GM12891 (cell line): ENCODE measurements at regions not wholly inside any gene's neighbourhood (a gene's known extent, or its start where the extent isn't known, plus 50 kb on each side); places are given as distances from the start of the nearest gene placed in this dataset.

Source experiments
- POLR2A ChIP-seq: IDR thresholded peaks from 2 replicates; pipeline ENCODE4 v1.6.1; 2011; ENCODE audit warnings: low read depth, low read length, control low read depth
- TAF1 ChIP-seq: IDR thresholded peaks from 2 replicates; pipeline ENCODE4 v1.6.1; 2011; ENCODE audit warnings: low read depth, low read length, control low read depth

GRCh38 chr3:41018855-41019254, 180.4 kb upstream of the CTNNB1 start:
- TF ChIP-seq POLR2A (no peak), TAF1 (no peak)
